GM21723 (cell line): ENCODE measurements at regions not wholly inside any gene's neighbourhood (a gene's known extent, or its start where the extent isn't known, plus 50 kb on each side); places are given as distances from the start of the nearest gene placed in this dataset.
"Not testable (repeated sequence)": the region's sequence is repeated elsewhere in the genome, so short reads cannot be mapped to it uniquely, and the experiment has no call there.

ENCODE experiments used
- ATAC-seq: cut with Tn5 transposase; IDR thresholded peaks from one replicate; pipeline ENCODE4 v1.9.1; 2021; ENCODE audit warnings: mild to moderate bottlenecking, moderate library complexity; ENCODE audit not compliant: unreplicated experiment

DNA sequence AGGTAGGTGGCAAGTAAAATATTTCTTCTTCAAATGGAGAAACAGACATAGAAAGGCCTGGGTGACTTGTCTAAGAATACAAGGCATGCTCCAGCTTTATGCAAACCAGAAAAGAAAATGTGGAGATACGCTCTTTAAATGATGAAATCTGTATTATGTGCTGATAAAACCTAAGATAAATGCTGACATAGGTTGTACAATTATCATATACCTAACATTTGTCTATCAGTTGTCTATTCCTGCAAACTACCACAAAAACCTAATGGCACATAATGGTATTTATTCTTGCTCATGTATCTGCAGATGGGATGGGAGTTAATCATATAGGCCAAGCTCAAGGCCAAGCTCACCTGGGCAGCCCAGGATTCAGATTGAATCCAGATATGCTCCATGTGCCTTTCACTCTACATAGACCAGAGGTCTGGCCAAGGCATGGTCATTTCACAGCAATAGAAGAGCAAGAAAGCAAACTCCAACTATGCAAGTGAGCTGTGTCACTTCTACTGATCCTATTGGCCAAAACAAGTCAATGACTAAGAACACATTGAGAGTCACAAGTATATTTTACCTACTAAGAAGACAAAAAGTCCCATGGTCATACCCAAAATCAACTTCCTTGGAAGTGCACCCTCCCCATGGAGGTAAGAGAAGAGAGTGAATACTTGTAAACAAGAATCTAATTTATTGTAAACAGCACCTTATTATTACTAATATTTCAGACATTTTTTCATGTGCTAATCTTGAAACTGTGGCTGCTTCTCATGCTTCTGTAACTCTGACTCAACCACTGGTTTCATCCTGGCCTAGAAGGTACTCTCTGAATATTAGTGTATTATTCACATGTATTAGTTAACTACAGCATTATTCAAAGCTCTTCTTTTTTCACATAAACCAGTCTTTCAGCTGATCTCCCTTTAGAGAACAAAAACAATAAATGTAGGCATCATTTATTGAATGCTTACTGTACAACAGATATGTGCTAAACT, 270.7 kb upstream of the SOX9 start:
- ATAC-seq, result no peak

DNA sequence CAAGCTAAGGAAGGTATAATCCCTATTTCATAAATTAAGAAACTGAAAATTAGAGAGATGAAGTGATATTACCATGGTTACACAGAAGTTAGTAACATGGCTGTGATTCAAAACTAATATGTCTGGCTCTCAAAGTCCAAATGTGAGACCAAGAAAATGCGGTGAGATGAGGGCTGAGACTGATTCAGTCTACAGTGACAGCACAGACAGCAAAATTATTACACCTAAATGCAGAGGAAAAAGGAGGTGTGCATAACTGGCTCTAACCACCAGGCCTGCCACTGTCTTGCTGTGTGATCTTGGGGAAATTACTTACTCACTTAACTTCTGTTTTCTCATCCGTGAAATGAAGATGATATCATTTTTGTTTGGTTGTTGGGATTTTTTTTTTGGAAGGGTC, 270.0 kb upstream of the SOX9 start:
- no peak for ATAC-seq

DNA sequence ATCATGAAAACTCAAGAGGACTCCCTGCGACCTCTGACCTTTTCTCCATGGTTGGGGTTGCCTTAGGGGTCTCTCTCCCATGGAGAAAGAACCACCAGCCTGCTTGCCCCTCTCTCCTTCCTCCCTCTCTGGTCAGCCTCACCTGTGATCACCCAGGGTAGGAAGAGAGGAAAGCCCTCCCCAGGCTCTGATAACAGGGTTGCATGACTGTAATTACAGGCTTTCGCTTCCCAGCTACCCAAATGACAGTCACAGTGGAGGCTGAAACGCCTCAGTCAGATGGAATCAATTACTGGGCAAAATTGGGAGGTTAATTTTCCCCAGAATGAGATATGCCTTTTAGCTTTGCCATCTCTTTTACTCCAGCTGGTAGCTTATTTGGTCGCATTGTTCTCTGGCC, 265.8 kb upstream of the SOX9 start:
- ATAC-seq, result no peak

DNA sequence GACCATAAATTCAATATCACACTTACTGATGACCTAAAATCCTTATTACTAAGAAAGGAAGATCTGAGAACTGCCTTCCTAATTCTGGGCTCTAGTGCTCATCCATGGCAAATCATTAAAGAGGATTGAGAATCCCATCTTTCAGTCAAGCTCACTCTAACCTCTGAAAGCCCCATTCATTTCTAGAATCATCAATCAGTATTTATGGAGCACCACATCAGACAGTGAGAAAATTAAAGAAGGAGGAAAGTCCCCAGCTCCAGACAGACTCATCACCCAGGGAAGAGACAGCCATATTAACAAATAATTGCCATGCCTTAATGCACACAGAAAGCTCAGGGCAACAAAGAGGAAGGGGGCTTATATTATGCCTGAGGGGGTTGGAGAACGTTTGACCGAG, 256.1 kb upstream of the SOX9 start:
- ATAC-seq, result no peak

DNA sequence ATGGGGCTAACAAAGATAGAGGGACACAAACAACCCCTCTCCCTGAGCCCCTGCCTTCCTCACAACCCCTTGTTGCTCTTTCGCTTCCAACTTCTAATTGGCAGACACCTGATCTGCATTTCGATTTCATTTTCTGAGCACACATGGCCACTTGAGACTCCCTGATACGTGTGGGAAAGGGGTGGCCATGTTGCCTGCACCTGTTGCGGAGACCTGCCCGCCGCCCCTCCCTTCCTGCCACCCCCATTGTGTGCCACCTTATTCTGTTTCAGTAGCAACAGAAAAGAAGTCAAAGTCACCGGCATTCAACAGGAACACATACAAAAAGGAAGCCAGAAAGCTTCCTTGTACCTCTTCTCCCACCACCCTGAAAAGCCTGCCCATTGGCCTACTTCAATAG, 254.7 kb upstream of the SOX9 start:
- no peak for ATAC-seq

DNA sequence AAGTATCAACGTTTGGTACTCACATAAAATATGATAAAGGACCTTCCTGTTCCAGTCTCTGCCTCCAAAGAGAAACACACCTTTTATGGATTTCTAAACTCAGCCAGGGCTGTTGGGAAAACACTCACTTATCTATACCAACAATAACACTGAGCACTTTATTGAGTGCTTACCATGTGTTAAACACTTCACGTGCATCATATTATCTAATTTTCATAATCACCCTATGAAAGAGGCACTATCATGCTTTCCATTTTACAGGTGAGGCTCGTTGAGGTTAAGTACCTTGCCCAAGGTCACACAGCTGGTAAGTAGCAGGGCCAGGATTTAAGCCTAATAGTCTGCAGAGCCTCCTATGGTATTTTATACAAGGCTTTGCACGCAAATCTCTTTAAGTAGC, 251.5 kb upstream of the SOX9 start:
- ATAC-seq, result no peak

DNA sequence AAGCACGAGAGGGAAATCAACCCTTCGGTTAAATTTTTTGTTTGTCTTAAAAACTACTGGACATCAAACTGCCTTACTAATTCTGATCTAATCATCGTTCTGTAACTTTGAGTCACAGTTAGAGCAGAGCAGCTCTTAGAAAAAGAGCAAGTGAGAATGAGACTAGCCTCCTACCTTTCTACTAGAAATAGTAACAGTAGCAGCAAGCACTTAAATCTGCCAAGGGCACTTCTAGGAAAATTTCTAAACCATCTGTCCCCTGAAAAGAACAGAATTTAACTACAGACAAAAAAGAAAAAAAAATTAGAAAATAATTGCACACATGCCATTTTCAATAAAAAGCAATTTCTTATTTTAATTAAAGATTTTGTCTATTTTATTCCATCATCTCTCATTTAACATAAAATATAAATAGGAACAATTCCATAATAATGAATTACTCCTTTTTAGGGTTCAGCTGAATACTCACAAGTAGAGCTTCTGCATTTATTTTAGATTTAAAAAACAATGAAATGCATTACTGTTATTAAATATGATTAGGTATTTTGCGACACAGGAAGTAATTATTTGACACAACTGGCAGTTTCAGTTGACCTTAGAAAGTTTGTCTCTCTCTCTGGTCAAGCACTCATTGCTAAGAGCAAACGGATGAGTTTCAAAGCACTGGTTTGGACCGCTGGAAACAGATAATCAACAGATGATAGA, 250.8 kb upstream of the SOX9 start:
- no peak for ATAC-seq

DNA sequence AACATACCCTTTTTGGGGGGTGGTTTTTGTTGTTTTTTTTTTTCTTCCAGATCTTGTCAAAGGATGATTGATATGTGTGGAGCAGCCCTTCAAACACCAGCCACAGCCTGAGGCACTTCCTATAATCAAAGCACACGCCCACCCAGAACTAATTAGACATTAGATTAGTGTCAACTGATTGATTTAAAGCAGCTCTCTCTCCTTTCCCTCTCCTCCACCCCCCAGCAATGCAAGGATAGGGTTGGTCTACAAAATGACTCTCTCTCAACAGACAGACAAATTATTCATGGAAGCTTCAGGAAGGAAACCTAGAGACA, 250.3 kb upstream of the SOX9 start:
- ATAC-seq, result no peak

DNA sequence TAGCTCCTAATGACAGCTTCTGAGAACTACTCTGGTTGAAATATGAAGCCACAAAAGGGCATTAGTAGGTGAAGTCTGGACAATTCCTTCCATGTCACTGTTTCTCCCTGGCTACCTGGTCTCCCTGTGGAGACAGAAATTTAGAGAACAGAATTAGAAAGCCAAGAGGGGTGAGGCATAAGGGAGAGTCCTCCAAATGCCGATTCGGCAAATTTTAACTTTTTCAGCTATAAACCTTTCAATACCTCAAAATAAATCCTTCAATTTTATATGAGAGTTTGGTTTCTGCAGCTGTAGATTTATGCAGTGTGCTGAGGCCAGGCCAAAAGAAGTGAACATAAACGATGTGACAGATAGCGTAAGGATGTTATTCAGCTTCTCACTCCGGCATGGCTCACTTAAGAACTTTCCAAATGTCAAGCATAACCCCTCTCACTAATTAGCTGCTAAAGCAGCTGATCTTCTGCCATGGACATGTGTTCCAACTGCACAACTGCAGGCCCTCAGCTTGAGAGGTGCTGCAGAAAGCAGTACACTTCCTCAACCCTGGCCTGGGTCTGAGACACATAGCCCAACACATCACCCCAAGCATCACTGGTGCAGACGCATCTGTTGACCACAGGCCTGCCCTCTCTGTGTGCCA, 247.9 kb upstream of the SOX9 start:
- no peak for ATAC-seq

DNA sequence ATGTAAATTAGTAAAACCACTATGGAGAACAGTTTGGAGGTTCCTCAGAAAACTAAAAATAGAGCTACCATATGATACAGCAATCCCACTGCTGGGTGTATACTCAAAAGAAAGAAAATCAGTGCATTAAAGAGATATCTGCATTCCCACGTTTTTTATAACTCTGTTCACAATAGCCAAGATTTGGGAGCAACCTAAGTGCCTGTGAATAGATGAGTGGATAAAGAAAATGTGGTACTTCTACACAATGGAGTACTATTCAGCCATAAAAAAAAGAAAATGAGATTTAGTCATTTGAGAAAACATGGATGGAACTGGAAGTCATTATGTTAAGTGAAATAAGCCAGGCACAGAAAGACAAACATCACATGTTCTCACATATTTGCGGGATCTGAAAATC, 246.0 kb upstream of the SOX9 start:
- ATAC-seq, result not testable (repeated sequence)

DNA sequence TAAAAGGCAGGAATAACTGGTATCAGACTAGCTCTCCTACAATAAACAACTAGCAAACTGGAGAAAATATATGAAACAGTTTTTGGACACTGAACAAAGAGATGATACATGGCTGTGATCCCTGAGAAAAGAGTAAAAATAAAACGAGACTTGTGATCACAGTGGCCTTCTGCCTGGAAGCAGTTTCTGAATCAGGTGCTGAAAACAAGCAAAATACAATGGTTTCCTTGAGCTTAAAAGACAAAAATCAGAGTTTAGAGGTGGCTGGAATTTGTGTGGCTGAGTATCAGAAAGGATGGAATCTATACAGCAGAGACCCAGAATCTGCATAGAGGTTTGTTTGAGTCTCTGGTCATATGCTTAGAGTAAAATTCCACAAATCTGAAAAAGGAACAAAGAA, 242.5 kb upstream of the SOX9 start:
- no peak for ATAC-seq

DNA sequence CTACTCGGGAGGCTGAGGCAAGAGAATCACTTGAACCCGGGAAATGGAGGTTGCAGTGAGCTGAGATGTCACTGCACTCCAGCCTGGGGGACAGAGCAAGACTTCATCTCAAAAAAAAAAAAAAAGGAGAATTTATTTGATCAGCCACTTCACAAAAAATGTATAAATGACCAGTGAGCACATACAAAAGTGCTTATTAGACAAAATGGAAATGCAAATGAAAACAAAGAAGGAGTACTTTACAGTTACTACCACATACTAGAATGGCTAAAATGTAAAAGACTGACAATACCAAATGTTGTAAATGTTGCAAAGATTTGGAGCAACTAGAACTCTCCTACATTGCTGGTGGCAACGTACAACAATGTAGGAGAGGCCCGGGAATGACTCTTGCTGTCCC, 241.8 kb upstream of the SOX9 start:
- ATAC-seq, result no peak

DNA sequence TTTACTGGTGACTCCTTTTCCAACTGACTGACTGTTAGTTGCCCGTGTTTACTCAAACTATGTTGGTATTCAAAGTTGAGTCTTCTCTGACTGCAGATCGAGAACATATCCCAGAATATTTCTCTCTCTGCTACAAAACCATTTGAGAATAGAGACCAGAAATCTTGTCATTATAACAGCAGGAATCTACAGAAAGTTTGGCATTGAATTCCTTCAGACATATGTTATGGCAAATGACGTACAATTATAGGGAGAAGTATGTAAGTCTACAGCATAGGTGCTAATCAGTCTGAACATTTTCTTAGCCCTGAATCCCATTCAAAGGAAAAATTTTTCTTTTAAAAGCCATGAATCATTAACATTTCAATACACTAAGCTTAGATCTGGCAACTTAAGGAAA, 239.8 kb upstream of the SOX9 start:
- ATAC-seq, result no peak

DNA sequence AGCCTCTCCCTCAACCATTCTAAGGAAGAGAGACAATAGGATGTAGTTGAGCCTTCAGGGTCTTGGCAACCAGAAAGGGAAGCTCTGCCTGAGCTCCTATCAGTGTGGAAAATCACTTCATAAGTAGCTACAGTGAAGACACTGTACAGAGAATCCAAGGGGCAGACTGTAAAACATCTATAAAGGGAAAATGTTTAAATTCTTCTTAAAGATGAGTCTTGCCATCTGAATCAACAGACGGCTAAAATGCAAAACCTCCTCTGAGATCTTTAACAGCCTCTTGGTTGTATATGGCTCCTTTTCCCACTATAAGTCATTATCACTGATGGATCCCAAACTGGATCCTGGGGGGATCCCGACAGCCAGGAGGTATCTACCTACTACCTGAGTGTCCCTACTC, 239.2 kb upstream of the SOX9 start:
- ATAC-seq, result no peak

DNA sequence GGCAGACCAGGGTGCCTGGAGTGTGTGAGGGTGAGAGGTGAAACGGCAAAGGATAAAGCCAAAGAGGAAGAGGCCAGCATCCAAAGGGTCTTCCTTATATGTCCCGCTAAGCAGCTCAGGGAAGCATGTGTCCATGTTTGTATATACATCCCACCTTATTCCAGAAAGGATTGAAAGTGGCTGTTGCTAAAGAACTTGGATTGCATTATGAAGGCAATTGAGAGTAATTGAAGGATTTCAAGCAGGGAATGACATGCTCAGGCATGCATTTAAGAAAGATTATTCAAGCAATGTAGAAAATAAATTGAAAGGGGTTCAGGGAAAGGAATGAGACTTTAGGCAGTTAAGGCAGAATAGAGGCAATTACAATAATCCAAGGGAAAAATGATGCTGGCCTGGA, 237.6 kb upstream of the SOX9 start:
- ATAC-seq, result no peak

DNA sequence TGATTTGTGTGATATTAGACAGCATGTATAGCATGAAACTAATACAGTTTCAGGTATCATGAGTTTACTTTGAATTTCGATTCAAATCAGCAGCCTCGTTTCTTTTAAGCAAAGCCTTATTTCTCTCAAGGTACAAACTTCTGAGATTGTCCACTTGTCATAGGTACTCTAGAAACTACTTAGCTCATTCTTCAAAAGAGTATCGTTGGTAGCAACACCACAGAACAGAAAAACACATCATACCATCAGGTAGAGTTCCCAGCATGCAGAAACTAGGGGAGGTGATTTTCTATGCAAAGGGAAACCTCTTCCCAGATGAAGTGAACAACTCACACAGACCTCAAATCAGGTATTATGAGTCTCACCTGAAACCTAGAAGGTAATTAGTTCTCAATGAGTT, 237.0 kb upstream of the SOX9 start:
- ATAC-seq, result no peak

DNA sequence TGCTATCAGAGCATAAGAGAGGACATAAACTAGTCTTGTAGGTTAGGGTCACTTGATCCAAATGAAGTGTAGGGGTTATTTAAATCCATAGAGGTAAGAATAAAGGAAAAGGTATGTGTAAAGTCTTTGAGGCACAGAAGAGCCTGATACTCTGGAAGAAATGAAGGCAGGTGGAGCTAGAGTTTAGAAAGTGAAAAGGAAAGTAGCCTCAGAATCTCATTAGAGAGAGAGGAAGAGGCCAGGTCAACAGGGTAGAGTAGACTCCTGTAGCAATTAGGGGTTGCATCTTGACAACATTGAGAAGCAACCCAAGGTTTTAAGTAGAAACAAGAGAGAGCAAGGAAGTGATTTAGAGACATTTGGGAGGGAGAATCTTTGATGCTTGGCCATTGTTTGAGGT, 235.2 kb upstream of the SOX9 start:
- no peak for ATAC-seq

DNA sequence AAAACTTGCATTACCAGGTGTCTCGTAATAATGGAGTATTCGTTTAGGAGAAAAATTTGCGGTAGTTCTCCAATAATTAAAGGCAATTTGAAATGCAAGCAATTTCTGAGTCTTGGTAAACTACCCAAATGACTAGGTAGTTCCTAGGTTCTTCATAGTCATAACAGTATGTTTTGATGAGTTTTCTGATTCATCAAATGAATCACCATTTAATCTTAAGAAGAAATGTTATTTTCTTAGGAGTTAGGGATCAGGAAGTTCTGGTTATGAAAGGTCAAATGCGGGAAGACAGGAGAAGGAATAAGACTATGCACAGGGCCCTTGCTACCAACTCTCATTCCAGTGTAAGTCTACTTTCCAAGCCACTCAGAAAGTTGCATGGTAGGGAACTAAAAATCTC, 221.5 kb upstream of the SOX9 start:
- ATAC-seq, result no peak

DNA sequence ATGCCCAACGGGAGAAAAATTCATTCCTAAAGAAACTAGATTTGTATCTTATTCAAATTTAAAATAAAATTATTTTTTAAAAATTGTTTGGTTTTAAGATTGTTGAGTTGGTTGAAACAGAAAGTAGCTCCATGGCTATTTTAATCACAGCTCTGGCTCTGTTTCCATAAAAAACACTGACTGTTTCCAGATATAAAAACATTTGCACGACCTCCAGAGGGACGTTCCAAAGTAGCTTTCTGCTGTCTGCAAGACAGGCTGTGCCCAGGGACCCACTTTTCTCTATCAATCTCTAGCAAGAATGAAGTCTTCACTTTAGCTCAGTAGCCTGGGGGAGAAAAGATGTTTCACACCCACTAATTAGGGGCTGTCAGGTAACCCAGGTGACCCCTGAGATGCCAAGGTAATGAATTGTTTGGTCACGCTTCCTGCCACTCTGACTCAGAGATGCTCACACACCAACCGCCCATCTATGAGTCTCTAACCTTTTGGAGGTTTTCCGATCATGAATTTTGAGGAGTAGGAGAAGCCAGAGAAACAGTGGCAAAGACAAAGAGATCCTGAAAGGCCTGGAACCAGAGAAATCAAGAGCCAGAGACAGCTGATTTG, 220.1 kb upstream of the SOX9 start:
- no peak for ATAC-seq

DNA sequence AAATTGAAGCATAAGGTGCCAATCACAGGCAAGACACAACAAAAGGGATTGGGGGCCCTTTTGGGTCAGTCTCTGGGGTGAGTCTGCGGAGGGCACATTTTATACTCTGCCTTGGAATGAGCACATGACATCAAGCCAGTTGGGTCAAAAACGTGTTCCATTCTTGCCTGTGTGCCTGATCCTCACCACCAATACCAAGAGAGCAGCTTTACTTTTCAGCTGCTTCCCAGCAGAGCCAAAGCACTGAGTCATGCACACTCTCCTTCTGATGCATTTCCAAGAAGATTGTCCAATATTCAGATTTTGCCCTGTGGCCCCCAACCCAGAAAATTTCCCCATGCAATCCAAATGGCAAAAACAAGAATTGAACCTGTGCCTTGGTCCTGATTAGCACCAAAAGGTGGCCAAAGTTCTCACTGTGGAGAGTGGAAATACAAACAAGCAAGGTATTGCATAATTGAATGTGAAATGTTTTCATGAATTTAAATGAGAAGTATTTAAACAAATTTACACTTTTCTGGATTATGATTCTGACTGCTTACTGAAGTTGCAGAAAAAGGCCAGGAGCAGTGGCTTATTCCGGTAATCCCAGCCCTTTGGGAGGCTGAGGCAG, 217.8 kb upstream of the SOX9 start:
- ATAC-seq, result no peak

DNA sequence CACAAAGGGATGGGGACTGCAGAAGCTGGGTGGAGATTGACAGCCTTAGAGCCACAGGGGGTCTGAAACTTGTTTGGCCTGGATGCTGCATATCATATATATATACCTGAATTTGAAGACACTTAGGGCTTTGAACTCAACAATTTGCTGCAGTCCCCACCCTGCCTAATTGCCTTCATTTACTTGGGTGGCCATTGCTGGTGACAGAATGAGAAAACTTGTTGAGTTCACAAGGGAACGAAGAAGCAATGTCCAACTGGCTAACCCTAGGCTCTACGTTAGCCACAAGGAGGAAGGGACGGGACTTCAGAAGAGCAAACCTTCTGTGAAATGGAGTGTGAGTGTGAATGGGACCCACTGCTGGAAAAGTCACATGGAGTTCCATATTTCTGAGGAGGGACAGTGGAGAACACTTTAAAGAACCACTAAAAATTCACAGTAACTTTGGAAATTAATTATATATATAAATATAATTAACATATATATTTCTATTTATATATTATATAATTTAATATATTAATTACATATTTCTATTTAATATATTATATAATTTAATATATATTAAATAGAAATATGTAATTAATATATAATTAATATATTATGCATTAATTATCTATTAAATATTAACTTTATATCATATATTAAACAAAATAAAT, 215.3 kb upstream of the SOX9 start:
- no peak for ATAC-seq
